HCT116 (cell line): ENCODE measurements at regions not wholly inside any gene's neighbourhood (a gene's known extent, or its start where the extent isn't known, plus 50 kb on each side); places are given as distances from the start of the nearest gene placed in this dataset.

Source experiments
- ELF1 ChIP-seq: IDR thresholded peaks from 2 replicates; pipeline ENCODE4 v1.6.1; 2012; ENCODE audit warnings: low read depth, borderline replicate concordance
- FOSL1 ChIP-seq: IDR thresholded peaks from 2 replicates; pipeline ENCODE4 v1.6.1; 2012; ENCODE audit warnings: low read depth
- ZNF274 ChIP-seq: fragments of 200-500 bp; sonication (Bioruptor generic); IDR thresholded peaks from 2 replicates; pipeline ENCODE4 v1.6.1; 2014; ENCODE audit warnings: mild to moderate bottlenecking, low read depth, low read length, inconsistent platforms
- TF ChIP-seq, protein P1 (sequence below), 3 experiments: fragments of 200-600 bp in 1 of 3; sonication (generic) in 1 of 3; IDR thresholded peaks in 2 of 3; conservative IDR thresholded peaks in 1 of 3; 2 replicates each; pipeline ENCODE4 v1.5.1; 2012 to 2017; ENCODE audit warnings: low read depth in 2 of 3, low read length in 2 of 3, antibody characterized with exemption in 1 of 3, borderline replicate concordance in 1 of 3, control low read depth in 1 of 3, mild to moderate bottlenecking in 1 of 3, mixed read lengths in 1 of 3, mixed run types in 1 of 3, moderate library complexity in 1 of 3; ENCODE audit not compliant: insufficient read depth in 1 of 3
- TF ChIP-seq, protein P2 (sequence below): IDR thresholded peaks from 2 replicates; pipeline ENCODE4 v1.6.1; 2012

DNA sequence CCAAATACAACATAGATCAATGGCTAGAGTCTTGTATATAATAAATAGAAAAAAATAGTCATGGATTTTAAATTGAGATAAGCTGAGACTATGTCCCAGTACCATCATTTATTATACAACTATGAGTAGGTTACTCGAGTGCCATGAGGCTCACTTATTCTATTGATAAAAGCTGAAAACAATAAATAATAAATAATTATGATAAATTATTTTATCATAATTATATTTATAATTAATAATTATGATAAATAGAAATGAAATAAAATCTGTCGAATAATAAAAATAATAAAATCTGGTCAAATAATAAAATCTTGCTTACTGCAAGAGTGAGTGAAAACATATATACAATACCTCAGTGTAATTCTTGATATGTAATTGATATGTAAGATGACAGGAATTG is 801.4 kb downstream of the FAM181B start:
- TF ChIP-seq, protein P1, sequence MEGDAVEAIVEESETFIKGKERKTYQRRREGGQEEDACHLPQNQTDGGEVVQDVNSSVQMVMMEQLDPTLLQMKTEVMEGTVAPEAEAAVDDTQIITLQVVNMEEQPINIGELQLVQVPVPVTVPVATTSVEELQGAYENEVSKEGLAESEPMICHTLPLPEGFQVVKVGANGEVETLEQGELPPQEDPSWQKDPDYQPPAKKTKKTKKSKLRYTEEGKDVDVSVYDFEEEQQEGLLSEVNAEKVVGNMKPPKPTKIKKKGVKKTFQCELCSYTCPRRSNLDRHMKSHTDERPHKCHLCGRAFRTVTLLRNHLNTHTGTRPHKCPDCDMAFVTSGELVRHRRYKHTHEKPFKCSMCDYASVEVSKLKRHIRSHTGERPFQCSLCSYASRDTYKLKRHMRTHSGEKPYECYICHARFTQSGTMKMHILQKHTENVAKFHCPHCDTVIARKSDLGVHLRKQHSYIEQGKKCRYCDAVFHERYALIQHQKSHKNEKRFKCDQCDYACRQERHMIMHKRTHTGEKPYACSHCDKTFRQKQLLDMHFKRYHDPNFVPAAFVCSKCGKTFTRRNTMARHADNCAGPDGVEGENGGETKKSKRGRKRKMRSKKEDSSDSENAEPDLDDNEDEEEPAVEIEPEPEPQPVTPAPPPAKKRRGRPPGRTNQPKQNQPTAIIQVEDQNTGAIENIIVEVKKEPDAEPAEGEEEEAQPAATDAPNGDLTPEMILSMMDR (IDR thresholded peaks at IDR 0.05 in 2 of 3, conservative IDR thresholded peaks at IDR 0.05 in 1 of 3; ENCODE audit: borderline replicate concordance in 1 of 3, insufficient read depth in 1 of 3, low read depth in 2 of 3, low read length in 2 of 3), result no peak
- TF ChIP-seq ZNF274 (no peak), FOSL1 (no peak), ELF1 (no peak)
- TF ChIP-seq, protein P2, sequence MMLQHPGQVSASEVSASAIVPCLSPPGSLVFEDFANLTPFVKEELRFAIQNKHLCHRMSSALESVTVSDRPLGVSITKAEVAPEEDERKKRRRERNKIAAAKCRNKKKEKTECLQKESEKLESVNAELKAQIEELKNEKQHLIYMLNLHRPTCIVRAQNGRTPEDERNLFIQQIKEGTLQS, result no peak
